CD4-positive, alpha-beta T cell treated with Interleukin-1 beta for 1 hour (primary cell): ENCODE measurements at regions not wholly inside any gene's neighbourhood (a gene's known extent, or its start where the extent isn't known, plus 50 kb on each side); places are given as distances from the start of the nearest gene placed in this dataset.
A peak's percentile ranks its signal among the peaks of the same experiment; 100 is the strongest.

Experiments used
- DNase-seq, 2 donors: peaks; one replicate each; pipeline ENCODE4 v3.0.0-alpha.2; 2020 to 2022

DNA sequence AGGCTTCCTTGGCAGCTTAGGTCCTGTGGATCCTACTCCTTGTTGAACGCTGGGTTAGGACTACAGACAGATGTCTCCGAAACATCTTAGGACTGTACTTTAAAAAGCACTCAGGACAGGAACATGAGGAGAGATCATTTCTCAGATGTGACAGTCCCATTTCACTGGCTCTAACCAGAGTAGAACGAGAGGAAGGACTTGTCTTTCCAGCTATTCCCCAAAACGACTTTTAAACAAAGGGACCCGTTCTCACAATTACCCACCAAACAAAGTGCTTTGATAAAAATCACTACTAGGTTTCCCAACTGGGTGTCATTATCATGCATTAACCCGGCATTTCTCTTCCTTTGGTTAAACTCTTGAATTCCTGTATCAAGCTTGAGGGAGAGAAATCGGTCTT lies 84.7 kb upstream of the BARX2 start:
- DNase-seq, result no peak

DNA sequence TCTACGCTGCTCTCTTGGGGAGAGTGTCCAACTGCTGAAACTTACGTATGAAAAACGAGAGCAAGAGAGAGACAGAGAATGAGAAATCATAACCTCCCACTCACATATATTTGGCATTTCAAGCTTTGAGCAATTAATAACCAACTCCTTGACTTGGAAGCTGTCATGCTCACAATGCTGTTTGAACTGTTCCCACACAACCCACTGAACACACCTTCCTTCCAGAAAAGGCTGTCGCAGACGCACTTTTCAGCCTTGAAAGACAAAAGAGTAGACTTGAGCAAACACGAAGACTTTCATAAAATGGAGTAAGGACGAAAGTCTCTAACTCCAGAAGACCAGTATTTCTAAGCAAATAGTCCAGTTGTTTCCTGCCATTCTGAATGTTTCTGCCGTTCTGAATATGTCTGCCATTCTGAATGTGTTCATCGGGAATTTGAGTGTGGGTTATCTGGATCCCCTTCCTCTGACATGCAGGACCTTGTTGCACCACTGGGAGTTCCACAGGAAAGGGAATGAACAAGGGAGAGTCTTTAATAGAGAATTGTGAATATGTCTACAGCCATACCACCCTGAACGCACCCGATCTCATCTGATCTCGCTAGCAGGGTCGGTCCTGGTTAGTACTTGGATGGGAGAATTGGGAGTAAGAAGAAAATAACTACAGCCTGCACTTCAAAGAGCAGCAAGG lies 86.2 kb upstream of the BARX2 start:
- no peak for DNase-seq

DNA sequence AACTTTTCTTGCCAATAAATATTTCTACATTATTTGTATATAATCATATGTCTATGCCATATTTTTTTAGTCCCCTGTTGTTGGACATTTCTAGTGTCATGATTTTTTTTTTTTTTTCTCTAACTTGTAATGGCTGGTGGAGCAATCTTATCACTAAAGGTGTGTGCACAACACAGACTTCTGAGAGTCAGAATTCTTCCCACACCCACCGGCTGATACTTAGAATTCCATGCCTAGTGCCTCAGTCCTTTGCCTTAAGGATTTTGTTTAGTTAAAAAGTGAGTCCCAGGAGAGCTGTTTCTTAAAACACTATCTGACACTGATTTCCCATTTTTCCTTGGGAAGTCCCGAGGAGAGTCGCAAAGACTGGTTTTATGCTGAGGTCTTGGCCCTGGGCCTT lies 87.7 kb upstream of the BARX2 start:
- no peak for DNase-seq

DNA sequence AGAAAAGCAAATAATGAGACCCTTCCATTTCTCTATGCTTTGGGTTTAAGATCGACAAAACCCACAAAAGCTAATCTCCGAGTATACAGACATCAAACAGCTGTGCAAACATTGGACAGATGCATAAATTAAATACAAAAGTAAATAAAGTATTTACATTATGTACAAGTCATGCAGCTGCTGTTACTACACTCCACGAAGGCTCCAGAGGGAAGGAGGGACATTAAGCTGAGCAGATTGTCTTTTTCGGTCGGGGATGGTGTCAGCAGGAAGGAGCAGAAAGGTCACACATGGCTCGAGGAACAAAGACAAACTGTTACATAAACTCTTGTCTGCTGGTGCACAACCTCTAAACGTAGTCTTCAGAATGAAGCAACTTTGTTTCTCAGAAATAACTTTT lies 88.8 kb upstream of the BARX2 start:
- no peak for DNase-seq

DNA sequence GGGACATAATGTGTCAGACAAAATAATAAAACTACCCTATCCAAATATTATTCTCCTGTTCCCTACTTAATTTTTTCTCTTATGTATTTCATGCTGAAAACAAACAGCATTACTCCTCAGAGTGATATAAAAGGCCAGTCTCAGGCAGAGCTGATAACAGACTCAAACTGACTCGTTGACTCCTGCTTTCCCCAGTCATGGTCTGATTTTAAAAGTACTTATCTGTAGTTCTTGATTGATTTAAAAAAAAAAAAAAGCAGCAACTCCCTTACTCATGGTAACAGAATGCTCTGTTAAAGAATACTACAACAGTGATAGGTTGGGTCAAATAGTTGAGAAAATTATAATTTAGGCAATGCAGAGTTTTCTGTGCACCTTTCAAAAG lies 90.3 kb upstream of the BARX2 start:
- no peak for DNase-seq

DNA sequence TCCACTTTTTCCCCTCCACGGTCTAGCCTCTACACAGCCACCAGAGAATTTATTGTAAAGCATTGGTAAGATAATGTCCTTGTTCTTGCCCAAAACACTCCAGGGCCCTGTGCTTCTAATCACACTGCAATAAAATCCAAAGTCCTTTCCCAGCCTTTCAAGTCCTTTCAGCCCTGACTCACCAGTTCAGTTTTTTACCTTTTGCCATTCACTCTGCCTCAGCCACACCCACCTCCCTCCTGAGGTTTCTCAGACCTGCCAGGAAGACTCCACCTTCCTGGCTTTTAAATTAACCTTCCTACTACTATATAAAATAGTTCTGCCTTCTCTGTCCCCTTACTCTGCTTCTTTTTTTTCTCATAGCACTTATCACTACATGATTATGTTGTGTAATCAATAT lies 91.0 kb upstream of the ARHGAP32 start:
- no peak for DNase-seq

DNA sequence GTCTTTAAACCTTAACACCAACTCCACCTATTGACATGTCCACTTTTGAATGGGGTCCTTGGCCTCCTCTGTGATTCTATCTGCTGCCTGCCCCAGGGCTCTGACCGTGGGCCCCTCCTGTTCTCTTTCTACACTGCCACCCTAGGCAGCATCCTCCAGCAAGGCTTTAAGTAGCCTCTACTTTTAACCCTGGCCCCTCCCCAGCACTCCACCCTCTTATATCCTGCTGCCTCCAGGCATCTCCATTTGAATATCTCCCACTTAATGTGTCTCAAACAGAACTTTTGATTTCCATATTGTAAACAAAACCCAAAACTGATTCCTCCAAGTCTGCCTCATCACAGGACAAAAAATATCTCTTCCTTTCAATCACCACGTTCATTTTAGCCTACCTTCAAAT lies 90.5 kb upstream of the ARHGAP32 start:
- DNase-seq, result no peak

DNA sequence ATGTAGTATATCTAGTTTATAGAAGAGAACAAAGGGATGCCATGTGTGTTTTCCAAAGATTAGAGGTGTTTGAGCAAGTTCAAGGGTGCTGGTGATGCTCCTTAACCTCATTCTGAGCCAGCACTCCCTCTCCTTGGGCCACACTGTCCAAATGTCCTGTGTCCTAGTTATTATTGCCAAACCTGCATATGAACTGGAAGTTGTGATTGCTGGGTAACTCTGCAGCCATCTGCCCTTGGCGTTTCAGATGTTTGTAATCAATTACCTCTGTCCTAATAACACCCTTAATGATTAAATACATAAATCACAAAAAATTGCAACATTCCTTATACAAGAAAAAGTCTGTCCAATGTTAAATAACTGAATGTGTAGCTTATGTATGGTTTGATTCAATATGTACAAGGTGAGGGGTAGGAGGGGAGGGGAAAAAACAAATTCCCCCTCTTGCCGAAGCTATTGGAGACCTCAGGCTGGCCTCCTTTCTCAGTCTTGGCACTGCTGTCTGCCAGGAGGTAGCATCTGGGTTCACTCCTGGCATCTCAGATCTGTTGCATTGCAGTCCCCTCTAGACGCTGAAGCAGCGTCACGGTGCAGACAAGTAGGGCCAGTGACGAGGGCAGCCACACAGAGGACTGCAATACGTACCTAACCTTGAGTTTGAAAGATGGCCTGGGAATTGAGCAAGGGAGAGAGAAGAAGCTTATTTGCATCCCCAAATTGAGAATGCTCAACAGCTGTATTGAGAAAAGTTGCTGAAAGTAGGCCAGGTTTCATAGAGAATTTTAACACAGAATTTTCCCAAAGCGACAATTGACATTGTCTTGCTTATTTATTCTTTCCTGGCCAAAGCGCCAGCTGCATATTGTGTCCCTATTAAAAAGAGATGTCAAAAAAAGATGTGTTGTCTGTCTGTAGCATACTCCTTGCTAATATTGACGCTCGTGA lies 89.6 kb upstream of the ARHGAP32 start:
- no peak for DNase-seq

DNA sequence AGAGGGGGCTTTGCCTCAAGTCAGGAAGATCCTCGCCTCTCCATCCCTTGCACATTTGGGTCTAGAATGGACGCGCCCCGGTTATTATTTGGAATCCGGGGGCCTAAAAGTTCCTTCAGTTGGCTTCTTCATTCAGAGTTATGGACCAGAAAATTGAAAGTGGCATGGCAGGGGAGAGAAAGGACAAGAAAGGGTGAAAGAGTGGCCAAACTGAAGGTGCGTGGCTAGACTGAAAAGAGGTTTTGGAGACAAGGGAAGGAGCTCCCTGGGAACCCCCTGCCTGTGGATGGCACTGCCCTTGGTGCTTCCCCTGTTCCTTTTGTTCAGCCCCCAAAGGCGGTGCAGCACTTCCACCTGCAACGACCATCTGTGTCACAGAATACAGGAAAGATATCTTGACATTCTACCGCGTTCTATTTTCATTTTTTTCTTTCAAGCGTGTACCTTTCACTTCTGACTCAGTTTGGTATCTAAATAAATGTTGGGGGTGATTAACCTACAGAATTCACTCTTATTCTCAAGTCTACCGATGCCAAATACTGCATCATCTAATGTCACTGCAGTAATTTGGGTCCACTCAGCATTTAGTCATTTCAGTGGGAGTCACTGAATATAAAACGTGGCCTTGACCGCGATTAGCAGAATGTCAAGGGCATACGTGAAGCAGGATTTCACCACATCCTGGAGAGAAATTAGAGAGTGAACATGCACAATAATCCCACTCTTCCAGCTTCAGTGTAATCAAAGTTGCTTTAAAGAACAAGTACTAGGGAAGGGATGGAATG lies 88.1 kb upstream of the ARHGAP32 start:
- DNase-seq, result peak in 1 of 2 donors; percentile 3

DNA sequence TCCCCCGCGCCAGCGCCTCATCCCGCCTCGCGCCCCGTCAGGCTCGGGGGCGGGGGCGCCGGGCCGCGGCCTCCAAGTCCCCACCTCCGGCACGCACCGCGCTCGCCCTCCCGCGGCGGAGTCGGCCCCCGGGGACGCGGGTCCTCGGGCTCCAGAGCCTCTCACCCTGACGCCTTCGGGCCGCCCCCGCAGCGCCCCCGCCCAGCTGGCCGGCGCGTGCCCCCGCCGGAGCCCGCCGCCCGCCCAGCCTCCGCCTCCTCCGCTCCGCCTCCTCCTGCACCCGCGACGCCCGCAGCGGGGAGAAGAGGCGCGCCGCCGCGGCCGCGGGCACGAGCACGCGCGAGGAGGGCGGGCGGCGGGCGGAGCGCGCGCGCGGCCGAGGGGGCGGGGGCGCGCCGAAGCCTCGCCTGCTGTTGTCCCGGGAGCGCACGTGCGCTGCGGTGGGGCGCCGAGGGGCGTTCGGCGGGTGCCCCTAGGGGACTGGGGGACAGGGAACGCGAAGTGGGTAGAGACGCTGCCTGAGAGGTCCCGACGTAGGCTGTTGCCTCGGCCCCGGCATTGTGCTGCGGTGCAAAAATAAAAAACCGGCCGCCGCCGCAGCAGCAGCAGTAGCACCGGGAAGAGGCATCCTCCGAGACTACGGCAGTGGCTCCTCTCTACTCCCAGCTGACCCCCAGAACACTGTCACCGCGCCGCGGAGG lies 87.4 kb upstream of the ARHGAP32 start:
- peak; percentile 79 to 83 for DNase-seq

DNA sequence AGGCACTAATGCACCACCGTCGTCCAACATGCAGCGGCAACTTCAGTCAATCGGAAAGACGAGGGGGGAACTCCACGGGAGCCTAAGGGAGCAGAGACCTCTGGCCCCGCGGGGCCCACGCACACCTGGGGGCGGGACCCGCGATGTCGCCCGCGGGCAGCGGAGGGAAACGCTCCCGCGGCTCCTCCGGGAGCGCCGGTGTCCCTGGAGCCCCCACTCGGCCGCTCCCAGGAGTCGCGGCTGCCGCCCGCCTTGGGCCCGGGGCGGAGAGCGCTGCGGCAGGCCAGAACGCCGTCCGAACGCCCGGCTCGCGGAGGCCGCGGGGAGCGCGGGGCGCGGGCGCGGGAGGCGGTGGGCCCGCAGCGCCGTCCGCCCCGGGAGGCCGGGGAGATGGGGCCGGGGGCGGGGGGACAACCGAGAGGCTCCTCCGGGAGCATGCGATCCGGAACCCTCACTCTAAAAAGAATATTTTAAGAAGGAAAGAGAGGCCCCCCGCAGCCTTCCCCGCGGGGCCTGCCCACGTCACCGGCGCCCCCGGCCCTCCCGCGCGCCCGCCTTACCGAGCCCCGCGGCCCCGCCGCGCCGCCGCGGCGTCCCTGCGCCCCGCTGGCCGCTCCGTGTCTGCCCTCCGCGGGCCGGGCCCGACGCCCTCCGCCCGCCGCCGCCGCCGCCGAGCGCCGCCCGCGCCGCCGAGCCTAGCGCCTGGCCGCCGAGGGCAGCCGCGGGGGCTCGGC lies 86.6 kb upstream of the ARHGAP32 start:
- peak; percentile 4 to 8 for DNase-seq

DNA sequence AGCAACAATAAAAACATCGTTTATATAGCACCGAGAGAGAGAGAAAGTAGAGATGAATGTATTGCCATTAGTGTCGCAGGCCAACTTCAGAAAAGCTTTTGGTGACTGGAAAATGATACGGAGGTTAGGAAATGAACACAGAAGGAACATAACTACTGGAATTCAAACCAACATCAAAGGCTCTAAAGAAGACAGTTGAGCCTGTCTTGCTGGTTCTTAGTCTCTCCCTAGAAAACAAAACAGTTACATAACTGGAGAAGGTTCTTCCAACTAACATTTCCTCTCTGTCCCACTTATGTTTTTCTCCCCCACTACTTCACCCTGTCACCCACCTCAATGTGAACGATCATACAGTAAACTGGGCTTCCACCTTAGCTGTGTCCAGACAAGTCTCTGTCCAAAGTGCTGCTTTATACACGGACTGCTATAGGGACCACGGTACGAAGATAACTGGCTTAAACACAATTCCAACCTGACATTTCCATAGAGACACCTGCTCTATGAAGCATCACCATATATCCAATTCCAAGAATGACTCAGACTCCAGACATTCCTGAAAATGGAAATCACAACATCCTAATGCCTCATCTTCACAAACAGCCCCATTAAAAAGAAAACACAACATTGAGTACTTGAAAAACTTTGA lies 85.2 kb upstream of the ARHGAP32 start:
- no peak for DNase-seq

DNA sequence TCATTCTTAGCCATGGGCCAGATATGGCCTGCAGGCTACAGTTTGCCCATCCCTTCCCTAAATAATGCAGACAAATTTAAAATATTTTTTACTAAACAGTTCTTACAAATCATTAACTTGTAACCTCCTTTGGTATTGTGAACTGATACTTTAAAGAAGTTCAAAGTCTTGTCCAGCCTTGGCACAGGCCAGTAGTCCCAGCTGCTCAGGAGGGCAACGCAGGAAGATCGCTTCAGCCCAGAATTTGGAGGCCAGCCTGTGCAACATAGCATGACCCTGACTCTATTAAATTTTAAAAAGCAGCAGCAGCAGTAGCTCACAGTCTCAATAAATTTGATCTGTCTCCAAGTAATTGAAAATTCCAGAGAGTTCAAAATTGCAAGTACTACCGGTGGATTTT lies 83.7 kb upstream of the ARHGAP32 start:
- no peak for DNase-seq

DNA sequence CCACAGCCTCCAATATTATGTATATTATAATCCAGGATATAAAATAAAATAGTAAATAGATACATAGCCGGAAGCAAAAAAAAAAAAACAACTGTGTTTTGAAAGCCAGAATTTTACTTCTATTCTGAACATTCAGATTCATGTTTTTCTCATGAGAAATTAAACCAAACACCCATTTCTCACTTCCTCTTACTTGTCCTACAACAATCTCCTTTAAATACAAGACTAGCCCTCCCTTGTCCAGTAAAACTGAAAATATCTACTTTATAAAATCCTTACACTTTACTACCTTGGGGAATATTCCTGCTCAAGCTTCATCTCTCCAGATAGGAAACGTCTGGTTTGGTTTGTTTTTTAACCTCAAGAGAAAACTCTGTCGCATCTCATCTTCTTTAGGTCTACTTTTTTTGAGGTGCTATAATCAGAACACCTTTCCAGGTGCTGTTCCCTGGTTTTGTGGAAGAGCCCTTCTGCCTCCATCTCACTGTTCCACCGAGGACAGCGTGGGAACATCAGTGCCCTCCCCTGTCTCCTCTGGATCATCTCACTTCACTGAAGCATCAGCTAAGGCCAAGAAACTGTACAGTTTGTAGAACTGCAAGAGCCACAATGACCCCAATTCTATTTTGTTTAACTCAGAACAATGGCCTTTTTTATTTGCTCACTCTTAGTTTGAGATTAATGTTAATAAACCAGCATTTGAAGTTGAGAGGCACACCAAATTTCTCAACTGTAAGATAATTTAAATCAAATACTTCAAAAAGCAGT lies 82.0 kb upstream of the ARHGAP32 start:
- DNase-seq, result no peak

DNA sequence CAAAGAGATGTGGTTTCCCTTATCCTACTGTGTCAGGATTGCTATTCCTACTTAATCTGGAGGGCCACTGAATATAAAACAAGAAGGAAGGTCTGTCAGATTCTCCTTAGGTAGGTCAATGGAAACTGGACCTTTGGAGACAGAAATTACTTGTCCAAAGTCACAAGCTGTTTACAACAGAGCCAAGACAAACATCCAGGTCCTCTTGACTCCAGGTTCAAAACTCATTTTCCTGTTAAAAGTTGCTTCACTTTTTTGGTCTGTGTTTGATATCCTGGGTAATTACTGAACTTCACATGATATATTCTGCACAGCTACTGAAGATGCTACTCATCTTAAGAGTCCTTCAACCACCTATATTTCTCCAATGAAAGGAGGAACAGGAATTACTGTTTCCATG lies 81.2 kb upstream of the ARHGAP32 start:
- no peak for DNase-seq

DNA sequence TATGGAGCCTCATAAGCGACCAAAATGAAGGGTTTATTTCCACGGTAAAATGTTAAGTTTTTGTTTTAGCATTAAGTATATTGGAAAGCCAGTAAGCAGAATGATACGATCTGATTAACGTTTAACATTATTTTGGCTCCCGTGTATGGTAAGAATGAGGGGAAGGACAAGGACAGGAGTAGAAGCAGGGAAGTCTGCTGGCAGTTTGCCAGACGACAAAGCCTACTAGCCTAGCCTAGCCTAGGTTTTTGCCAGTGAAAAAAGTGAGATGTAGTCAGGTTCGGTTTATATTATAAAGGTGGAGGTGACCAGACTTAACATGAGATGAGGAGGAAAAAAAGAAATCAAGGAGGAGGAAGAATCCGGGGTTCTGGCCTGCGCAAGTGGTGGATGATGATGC lies 78.9 kb upstream of the ARHGAP32 start:
- DNase-seq, result no peak

DNA sequence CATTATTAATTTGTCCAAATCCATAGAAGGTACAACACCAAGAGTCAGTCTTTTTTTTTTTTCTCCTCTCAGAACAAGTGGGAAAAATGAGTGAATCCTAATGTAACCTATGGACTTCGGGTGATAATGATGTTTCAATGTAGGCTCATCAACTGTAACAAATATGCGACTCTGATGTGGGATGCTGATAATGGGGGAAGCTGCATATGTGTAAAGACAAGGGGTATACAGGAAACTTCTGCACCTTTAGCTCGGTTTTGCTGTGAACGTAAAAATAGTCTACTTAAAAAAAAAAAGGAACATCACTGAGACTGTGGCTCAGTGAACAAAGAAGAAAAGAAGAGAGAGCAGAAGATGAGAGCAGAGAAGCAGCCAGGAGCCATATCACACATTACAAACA lies 78.3 kb upstream of the ARHGAP32 start:
- no peak for DNase-seq

DNA sequence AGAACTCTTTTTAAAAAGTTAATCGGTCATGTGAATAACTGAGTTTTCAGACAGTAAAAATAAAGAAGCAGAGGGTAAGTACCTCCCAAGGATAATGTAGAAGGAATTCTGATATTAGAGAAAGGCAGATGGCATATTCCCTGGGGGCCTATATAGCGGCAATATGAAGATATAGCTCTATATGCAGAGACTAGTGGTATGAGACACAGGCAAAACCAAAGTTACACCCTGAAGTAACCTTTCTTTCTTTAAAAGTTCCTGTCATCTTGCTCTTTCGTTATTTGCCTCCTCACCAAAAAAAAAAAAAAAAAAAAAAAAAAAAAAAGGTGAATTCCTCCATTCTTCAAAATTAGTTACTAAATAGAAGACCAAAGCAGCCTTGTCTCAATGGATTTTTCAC lies 76.2 kb upstream of the ARHGAP32 start:
- DNase-seq, result no peak

DNA sequence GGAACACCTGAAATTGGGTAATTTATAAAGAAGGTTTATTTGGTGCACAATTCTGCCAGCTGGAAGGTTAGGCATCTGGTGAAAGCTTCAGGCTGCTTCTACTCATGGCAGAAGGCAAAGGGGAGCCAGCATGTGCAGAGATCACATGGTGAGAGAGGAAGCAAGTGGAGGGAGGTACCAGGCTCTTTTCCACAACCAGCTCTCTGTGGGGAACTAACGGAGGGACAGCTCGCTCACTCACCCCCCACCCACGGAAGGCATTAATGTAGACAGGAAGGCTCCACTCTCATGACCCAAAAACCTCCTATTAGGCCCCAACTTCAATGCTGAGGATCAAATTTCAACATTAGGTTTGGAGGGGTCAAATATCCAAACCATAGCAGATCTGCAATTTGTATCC lies 75.6 kb upstream of the ARHGAP32 start:
- DNase-seq, result no peak

DNA sequence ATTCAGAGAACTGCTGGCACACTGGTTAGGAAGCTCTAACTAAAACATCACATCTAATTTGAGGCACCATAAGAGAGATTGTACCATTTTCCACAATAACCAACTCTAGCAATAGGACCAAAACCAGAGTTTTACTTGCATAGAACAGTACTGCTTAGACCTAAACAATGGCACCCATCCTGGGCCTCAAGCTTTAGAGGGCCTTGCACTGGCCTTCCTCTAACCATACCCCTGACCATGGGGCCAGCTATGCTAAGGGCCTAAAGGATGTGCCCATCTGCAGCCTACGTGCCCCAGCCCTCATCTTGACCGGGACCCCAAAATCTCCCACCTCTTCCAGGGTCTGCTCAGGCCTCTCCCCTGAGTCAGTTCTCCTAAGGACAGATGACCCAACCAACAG lies 74.4 kb upstream of the ARHGAP32 start:
- no peak for DNase-seq
